ENCODE measurements at regions not wholly inside any gene's neighbourhood (a gene's known extent, or its start where the extent isn't known, plus 50 kb on each side); places are given as distances from the start of the nearest gene placed in this dataset.

- TF ChIP-seq CTCF (IDR thresholded peaks at IDR 0.05; ENCODE audit: extremely low read depth, low read depth, low read length), result no peak
- no peaks in the 10 kb centered on the region for H3K4me1 ChIP-seq (ENCODE audit: insufficient read depth, low read length)
- H3K4me2 ChIP-seq (ENCODE audit: insufficient read depth, low read length), result no peak overlapping the region
Observed at GRCh38 chr1:233728721-233729120, 114.8 kb downstream of the KCNK1 start.

GRCh38 chr1:233730380-233730779, 116.5 kb downstream of the KCNK1 start:
- H2AFZ ChIP-seq (ENCODE audit: low read length), result no peak overlapping the region
- no peak overlapping the region for H3K4me2 ChIP-seq (ENCODE audit: insufficient read depth, low read length)
- TF ChIP-seq CTCF (IDR thresholded peaks at IDR 0.05; ENCODE audit: extremely low read depth, low read depth, low read length), result no peak
- H3K9me3 ChIP-seq (ENCODE audit: low read depth, low read length), result no peaks in the 10 kb centered on the region
- no peak overlapping the region for H3K27ac ChIP-seq (ENCODE audit: low read depth, low read length)
- H3K27me3 ChIP-seq (ENCODE audit: insufficient read depth, low read length), result no peaks in the 10 kb centered on the region
- no peak overlapping the region for H3K4me3 ChIP-seq (ENCODE audit: insufficient read depth, low read length)
- no peaks in the 10 kb centered on the region for H3K4me1 ChIP-seq (ENCODE audit: insufficient read depth, low read length)
- DNase-seq (ENCODE audit: insufficient read length, low spot score, missing footprints), result no peak
- H3K36me3 ChIP-seq (ENCODE audit: insufficient read depth, low read length), result no peaks in the 10 kb centered on the region
- H3K79me2 ChIP-seq (ENCODE audit: insufficient read depth, low read length), result no peaks in the 10 kb centered on the region
- no peaks in the 10 kb centered on the region for H4K20me1 ChIP-seq (ENCODE audit: insufficient read depth, low read length)

More at GRCh38 chr1:233728721-233729120, 114.8 kb downstream of the KCNK1 start:
- H2AFZ ChIP-seq (ENCODE audit: low read length), result no peak overlapping the region
- no peaks in the 10 kb centered on the region for H3K79me2 ChIP-seq (ENCODE audit: insufficient read depth, low read length)
- no peaks in the 10 kb centered on the region for H3K27me3 ChIP-seq (ENCODE audit: insufficient read depth, low read length)
- H4K20me1 ChIP-seq (ENCODE audit: insufficient read depth, low read length), result no peaks in the 10 kb centered on the region
- no peak overlapping the region for H3K27ac ChIP-seq (ENCODE audit: low read depth, low read length)
- H3K36me3 ChIP-seq (ENCODE audit: insufficient read depth, low read length), result no peaks in the 10 kb centered on the region
- H3K4me3 ChIP-seq (ENCODE audit: insufficient read depth, low read length), result no peak overlapping the region
- DNase-seq (ENCODE audit: insufficient read length, low spot score, missing footprints), result no peak
- H3K9me3 ChIP-seq (ENCODE audit: low read depth, low read length), result no peaks in the 10 kb centered on the region

- Histone ChIP-seq H3K4me1 (ENCODE audit: insufficient read depth, low read length) (no peaks in the 10 kb centered on the region), H3K9me3 (ENCODE audit: low read depth, low read length) (no peaks in the 10 kb centered on the region), H3K27ac (ENCODE audit: low read depth, low read length) (no peak overlapping the region), H3K4me3 (ENCODE audit: insufficient read depth, low read length) (no peak overlapping the region), H4K20me1 (ENCODE audit: insufficient read depth, low read length) (no peaks in the 10 kb centered on the region), H3K79me2 (ENCODE audit: insufficient read depth, low read length) (no peaks in the 10 kb centered on the region), H3K36me3 (ENCODE audit: insufficient read depth, low read length) (no peaks in the 10 kb centered on the region), H3K27me3 (ENCODE audit: insufficient read depth, low read length) (no peaks in the 10 kb centered on the region), H2AFZ (ENCODE audit: low read length) (no peak overlapping the region), H3K4me2 (ENCODE audit: insufficient read depth, low read length) (no peak overlapping the region)
- DNase-seq (ENCODE audit: insufficient read length, low spot score, missing footprints), result no peak
- TF ChIP-seq CTCF (IDR thresholded peaks at IDR 0.05; ENCODE audit: extremely low read depth, low read depth, low read length), result no peak
Observed at GRCh38 chr1:233730809-233731208, 116.9 kb downstream of the KCNK1 start.

- Histone ChIP-seq H4K20me1 (ENCODE audit: insufficient read depth, low read length) (no peaks in the 10 kb centered on the region), H2AFZ (ENCODE audit: low read length) (no peak overlapping the region), H3K4me3 (ENCODE audit: insufficient read depth, low read length) (no peak overlapping the region), H3K4me1 (ENCODE audit: insufficient read depth, low read length) (no peaks in the 10 kb centered on the region), H3K36me3 (ENCODE audit: insufficient read depth, low read length) (no peaks in the 10 kb centered on the region), H3K27ac (ENCODE audit: low read depth, low read length) (no peak overlapping the region), H3K79me2 (ENCODE audit: insufficient read depth, low read length) (no peaks in the 10 kb centered on the region), H3K9me3 (ENCODE audit: low read depth, low read length) (no peaks in the 10 kb centered on the region), H3K4me2 (ENCODE audit: insufficient read depth, low read length) (no peak overlapping the region), H3K27me3 (ENCODE audit: insufficient read depth, low read length) (no peaks in the 10 kb centered on the region)
- no peak for TF ChIP-seq CTCF (IDR thresholded peaks at IDR 0.05; ENCODE audit: extremely low read depth, low read depth, low read length)
- DNase-seq (ENCODE audit: insufficient read length, low spot score, missing footprints), result no peak
Observed at GRCh38 chr1:233732206-233732605, 118.3 kb downstream of the KCNK1 start.

Measured in osteoblast (primary cell).